Activated T-helper 2 cell treated with anti-CD3 and anti-CD28 coated beads, Interferon-gamma antibody, Interleukin-2, Interleukin-4, amounts not matched to agents 10 μg/mL and 5 μg/mL and 100 μg/mL, durations not matched to agents 14 hours and 24 hours and 36 hours (primary cell): ENCODE measurements at regions not wholly inside any gene's neighbourhood (a gene's known extent, or its start where the extent isn't known, plus 50 kb on each side); places are given as distances from the start of the nearest gene placed in this dataset.

ENCODE experiments used
- DNase-seq: peaks from one replicate; pipeline ENCODE4 v3.0.0; 2021; ENCODE audit warnings: low spot score
- H3K27ac Mint-ChIP-seq: one replicate; pipeline ENCODE4 v1.8.0; 2021; ENCODE audit warnings: mixed read lengths
- H3K27me3 Mint-ChIP-seq: one replicate; pipeline ENCODE4 v1.8.0; 2021; ENCODE audit warnings: low read depth, mixed read lengths
- H3K36me3 Mint-ChIP-seq: one replicate; pipeline ENCODE4 v1.8.0; 2021; ENCODE audit warnings: low read depth, mixed read lengths
- H3K4me1 Mint-ChIP-seq: one replicate; pipeline ENCODE4 v1.8.0; 2021; ENCODE audit warnings: low read depth, mixed read lengths
- H3K4me3 Mint-ChIP-seq: one replicate; pipeline ENCODE4 v1.8.0; 2021; ENCODE audit warnings: low read depth, mild to moderate bottlenecking, moderate library complexity, mixed read lengths
- H3K9me3 Mint-ChIP-seq: one replicate; pipeline ENCODE4 v1.8.0; 2021; ENCODE audit warnings: mixed read lengths
- intact Hi-C: fragments of 100-400 bp; cut with micrococcal nuclease; formaldehyde crosslinking; loops from one replicate; pipeline ENCODE4 v1.15.1; 2023

GRCh38 chrX:940691-941090, 271.8 kb downstream of the CRLF2 start:
- DNase-seq: no peak
- H3K4me3 Mint-ChIP-seq: no peak overlapping the region
- no peaks in the 10 kb centered on the region for H3K36me3 Mint-ChIP-seq
- no peaks in the 10 kb centered on the region for H3K4me1 Mint-ChIP-seq
- intact Hi-C loops: no loop called here
- H3K27me3 Mint-ChIP-seq: no peaks in the 10 kb centered on the region
- H3K27ac Mint-ChIP-seq: no peak overlapping the region
- H3K9me3 Mint-ChIP-seq: no peaks in the 10 kb centered on the region

- no peaks in the 10 kb centered on the region for H3K9me3 Mint-ChIP-seq
- H3K36me3 Mint-ChIP-seq: no peaks in the 10 kb centered on the region
- no peak overlapping the region for H3K4me3 Mint-ChIP-seq
- no peak for DNase-seq
- intact Hi-C loops: loop anchor here (10.0 kb wide), 1 partner anchor 138 kb away; no protein-coding TSS in a partner anchor
- H3K27me3 Mint-ChIP-seq: no peaks in the 10 kb centered on the region
- H3K4me1 Mint-ChIP-seq: no peaks in the 10 kb centered on the region
- no peak overlapping the region for H3K27ac Mint-ChIP-seq
Observed at GRCh38 chrX:936979-937769, 275.3 kb downstream of the CRLF2 start.

DNA sequence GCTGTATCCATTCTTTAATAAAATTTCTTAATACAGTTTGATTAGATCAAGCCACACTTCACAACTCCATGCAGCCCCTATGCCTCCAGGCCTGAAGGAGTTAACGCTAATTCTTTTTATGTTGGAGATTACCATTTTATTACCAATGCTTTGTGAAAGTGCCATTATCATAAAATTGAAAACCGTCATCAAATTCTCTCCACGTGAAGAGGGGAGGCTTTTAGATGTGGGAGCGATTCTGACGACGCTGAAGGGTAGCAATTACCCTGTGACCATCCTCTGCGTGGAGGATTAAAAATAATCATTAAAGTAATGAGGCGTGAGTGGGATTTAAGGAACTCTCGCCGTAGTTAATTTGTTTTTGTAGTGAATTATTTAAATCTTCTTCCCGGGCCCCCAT, 278.8 kb downstream of the CRLF2 start:
- no peak for DNase-seq
- peaks cover 10% of the 10 kb centered on the region for H3K9me3 Mint-ChIP-seq
- intact Hi-C loops: loop anchor here (10.0 kb wide), 1 partner anchor 141 kb away; no protein-coding TSS in a partner anchor
- H3K4me1 Mint-ChIP-seq: no peaks in the 10 kb centered on the region
- H3K27ac Mint-ChIP-seq: no peak overlapping the region
- H3K27me3 Mint-ChIP-seq: no peaks in the 10 kb centered on the region
- H3K36me3 Mint-ChIP-seq: no peaks in the 10 kb centered on the region
- H3K4me3 Mint-ChIP-seq: no peak overlapping the region

DNA sequence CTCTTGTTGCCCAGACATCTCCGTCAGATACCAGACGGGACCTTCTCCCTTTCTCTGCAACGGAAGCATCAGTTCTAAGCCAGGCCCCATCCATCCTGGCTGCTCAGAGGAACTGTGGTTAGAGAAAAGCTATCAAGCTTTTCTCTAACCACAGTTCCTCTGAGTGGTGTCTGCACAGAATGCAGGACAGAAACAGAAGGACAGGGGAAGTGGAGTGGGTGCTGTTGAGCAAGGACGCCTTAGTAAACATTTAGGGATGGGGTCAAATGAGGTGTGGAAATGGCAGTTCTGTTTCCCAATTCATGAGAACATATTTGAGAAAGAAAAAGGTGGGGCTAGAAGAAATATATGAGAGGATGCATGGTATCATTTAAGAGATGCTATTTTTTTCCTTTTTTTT, 283.8 kb downstream of the CRLF2 start:
- Mint-ChIP-seq H3K27ac (no peak overlapping the region), H3K27me3 (no peaks in the 10 kb centered on the region), H3K4me1 (no peaks in the 10 kb centered on the region), H3K36me3 (no peaks in the 10 kb centered on the region), H3K4me3 (no peak overlapping the region), H3K9me3 (peaks cover 10% of the 10 kb centered on the region)
- intact Hi-C loops: no loop called here
- no peak for DNase-seq

- no peak for DNase-seq
- H3K27me3 Mint-ChIP-seq: no peaks in the 10 kb centered on the region
- no peaks in the 10 kb centered on the region for H3K36me3 Mint-ChIP-seq
- peaks cover 10% of the 10 kb centered on the region for H3K9me3 Mint-ChIP-seq
- H3K27ac Mint-ChIP-seq: no peak overlapping the region
- H3K4me1 Mint-ChIP-seq: no peaks in the 10 kb centered on the region
- intact Hi-C loops: no loop called here
- no peak overlapping the region for H3K4me3 Mint-ChIP-seq
Observed at GRCh38 chrX:926991-927390, 285.5 kb downstream of the CRLF2 start.

DNA sequence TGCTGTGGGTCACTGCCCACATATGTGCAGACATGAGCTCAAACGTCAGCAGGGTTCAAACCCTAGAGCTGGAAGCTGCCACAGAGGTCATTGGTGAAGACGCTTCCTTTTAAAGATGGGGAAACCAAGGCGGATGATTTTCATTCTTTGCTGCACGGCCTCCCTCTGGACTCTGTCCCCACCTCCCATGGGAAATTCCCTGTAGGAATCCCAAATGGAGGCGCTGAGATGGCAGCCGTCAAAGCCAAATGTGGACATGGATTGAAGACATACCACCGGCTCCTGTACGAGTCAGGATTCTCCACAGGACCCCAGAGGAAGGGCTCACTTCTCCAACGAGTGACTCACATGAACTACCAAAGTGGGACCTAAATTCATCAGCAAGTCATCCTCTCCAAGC, 286.4 kb downstream of the CRLF2 start:
- H3K4me1 Mint-ChIP-seq: no peaks in the 10 kb centered on the region
- DNase-seq: peak; percentile 4
- H3K27me3 Mint-ChIP-seq: no peaks in the 10 kb centered on the region
- H3K4me3 Mint-ChIP-seq: no peak overlapping the region
- H3K36me3 Mint-ChIP-seq: no peaks in the 10 kb centered on the region
- intact Hi-C loops: no loop called here
- H3K27ac Mint-ChIP-seq: no peak overlapping the region
- peaks cover 8% of the 10 kb centered on the region for H3K9me3 Mint-ChIP-seq

DNA sequence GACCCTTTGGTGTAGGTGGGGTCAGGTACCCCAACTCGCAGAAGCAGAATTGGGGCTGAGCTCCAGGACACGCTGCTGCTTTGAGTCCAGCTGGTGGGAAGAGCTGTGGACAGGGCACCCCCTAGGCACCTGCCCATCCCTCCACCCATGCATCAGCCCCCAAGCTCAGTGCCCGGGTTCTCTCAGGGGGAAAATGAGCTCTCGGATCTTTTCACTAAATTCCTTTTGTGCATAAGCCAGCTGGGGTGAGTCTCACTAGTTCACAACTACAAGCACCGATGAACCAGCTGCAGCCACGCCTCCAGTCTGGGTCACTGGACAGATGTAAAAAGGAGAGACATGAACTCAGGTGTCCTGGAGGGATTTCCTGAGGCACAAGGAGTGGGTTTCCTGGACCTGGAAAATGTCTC, 286.8 kb downstream of the CRLF2 start:
- peak; percentile 5 for DNase-seq
- Mint-ChIP-seq H3K36me3 (no peaks in the 10 kb centered on the region), H3K27me3 (no peaks in the 10 kb centered on the region), H3K27ac (no peak overlapping the region), H3K4me1 (no peaks in the 10 kb centered on the region), H3K9me3 (peaks cover 6% of the 10 kb centered on the region), H3K4me3 (no peak overlapping the region)
- intact Hi-C loops: no loop called here

DNA sequence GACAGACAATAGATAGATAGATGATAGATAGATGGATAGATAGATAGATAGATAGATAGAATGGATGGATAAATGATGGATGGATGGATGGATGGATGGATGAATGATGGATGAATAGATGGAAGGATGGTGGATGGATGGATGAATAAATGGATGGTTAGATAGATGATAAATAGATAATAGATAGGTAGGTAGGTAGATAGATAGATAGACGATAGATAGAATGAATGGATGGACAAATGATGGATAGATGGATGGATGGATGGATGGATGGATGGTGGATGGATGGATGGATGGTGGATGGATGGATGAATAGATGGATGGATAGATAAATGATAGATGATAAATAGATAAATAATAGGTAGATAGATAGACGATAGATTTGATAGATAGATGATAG, 287.4 kb downstream of the CRLF2 start:
- Mint-ChIP-seq H3K9me3 (peaks cover 6% of the 10 kb centered on the region), H3K36me3 (no peaks in the 10 kb centered on the region), H3K4me3 (no peak overlapping the region), H3K27me3 (no peaks in the 10 kb centered on the region), H3K4me1 (no peaks in the 10 kb centered on the region), H3K27ac (no peak overlapping the region)
- DNase-seq: no peak
- intact Hi-C loops: no loop called here

DNA sequence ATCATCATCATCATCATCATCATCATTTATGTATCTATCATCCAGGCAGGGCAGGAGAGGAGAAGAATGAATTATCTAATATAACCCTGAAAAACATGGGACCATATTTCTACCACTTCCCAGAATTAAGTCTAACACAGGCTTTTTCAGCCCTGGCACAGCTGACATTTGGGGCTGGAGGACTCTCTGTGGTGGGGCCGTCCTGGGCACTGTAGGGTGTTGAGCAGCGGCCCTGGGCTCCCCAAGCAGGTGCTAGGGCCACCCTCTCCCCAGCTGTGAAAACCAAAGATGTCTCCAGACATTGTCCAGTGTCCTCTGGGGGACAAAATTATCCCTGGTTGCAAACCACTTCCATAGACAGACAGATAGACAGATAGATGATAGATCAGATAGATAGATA, 288.4 kb downstream of the CRLF2 start:
- no peak overlapping the region for H3K4me3 Mint-ChIP-seq
- H3K27me3 Mint-ChIP-seq: no peaks in the 10 kb centered on the region
- H3K9me3 Mint-ChIP-seq: no peaks in the 10 kb centered on the region
- H3K4me1 Mint-ChIP-seq: no peaks in the 10 kb centered on the region
- intact Hi-C loops: no loop called here
- no peak for DNase-seq
- no peaks in the 10 kb centered on the region for H3K36me3 Mint-ChIP-seq
- no peak overlapping the region for H3K27ac Mint-ChIP-seq

DNA sequence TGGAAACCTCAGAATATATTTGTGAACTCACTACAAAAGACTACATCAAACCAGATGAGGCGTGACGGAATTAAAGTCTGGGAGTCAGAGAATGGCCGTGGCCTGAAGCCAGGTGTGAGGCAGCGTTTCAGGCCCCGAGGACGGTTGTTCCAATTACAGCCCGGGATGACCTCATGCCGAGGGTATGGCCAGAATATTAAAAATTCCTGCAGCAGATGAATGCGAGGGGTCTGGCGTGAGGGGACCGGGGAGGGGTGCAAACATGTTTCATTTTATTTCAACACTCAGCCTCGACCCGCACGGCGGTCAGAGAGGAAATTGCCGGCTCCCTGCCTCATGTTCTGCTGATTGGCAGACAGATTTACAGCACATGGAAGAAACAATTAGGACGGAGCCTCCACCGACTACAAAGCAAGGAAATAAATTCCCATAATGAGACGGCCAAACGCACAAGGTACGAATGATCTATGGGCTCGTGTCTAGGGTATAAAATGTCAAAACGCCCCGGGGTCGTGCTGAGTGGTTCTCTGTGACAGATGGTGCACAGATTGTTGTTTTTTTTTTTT, 289.7 kb downstream of the SHOX start:
- DNase-seq: peak; percentile 3
- intact Hi-C loops: no loop called here
- no peaks in the 10 kb centered on the region for H3K4me1 Mint-ChIP-seq

DNA sequence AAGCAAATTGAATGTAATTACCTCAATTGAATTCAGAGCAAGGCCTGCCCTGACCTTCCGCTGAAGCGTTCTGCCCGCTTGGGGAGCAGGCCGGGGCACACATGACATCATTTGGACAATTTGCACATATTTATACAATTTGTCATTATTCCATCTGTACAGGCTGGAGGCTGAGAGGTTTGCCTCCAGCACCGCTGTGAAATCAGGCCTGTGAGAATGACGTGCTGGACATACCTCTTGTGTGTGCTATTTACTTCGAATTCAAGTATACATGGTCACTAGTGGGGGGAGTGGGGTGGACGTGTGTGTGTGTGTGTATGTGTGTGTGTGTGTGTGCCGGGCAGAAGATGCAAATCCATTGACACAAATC, 285.6 kb downstream of the SHOX start:
- Mint-ChIP-seq H3K9me3 (peaks cover 23% of the 10 kb centered on the region), H3K27me3 (no peaks in the 10 kb centered on the region), H3K36me3 (no peaks in the 10 kb centered on the region), H3K27ac (no peak overlapping the region), H3K4me1 (no peaks in the 10 kb centered on the region), H3K4me3 (no peak overlapping the region)
- intact Hi-C loops: no loop called here
- DNase-seq: no peak

More for the DNA sequence above, 289.7 kb downstream of the SHOX start:
- no peak overlapping the region for H3K4me3 Mint-ChIP-seq
- no peaks in the 10 kb centered on the region for H3K36me3 Mint-ChIP-seq
- no peaks in the 10 kb centered on the region for H3K27me3 Mint-ChIP-seq
- H3K9me3 Mint-ChIP-seq: no peaks in the 10 kb centered on the region
- no peak overlapping the region for H3K27ac Mint-ChIP-seq

DNA sequence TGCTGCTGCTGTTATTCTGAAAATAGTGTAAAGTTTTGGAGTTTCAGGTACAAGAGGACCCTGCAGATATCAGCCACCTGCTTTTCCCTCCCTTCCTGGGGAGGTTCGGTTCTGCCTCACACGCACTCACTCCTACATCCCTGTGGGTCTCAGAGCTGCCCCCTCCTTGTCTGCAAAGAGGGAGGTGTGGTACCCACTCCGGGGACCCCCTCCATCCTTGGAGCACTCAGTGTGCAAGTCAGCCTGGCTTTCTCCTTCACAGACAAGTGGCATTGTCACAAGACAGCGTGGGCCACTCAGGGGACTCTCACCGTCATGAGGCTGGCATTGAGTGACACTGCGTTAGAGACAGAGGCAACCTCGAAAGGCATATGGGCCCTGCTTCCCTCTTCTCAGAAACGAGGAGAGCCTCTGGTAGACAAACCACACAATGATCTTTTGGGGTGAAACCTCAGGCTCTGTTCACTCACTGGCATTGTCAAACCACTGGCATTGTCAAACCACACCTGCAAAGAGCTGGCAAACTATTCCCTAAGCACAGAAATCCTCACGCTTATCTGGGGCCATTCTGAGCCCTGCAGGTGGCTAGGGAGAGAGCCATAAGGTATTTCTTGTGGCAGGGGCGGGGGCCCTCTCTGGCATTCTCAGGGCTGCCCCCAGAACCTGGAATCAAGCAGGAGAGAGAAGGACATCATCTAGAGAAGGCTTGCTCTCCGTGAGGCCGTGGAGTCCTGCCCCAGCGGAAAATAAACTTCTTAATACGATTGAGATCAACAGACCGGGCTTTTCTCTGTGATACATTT, 285.0 kb downstream of the SHOX start:
- Mint-ChIP-seq H3K4me3 (no peak overlapping the region), H3K9me3 (peaks cover 23% of the 10 kb centered on the region), H3K4me1 (no peaks in the 10 kb centered on the region), H3K36me3 (no peaks in the 10 kb centered on the region), H3K27me3 (no peaks in the 10 kb centered on the region), H3K27ac (no peak overlapping the region)
- intact Hi-C loops: no loop called here
- DNase-seq: peak; percentile 13

GRCh38 chrX:914206-914605, 283.6 kb downstream of the SHOX start:
- Mint-ChIP-seq H3K27ac (no peak overlapping the region), H3K4me1 (no peaks in the 10 kb centered on the region), H3K9me3 (peaks cover 29% of the 10 kb centered on the region), H3K36me3 (no peaks in the 10 kb centered on the region), H3K4me3 (no peak overlapping the region), H3K27me3 (no peaks in the 10 kb centered on the region)
- no peak for DNase-seq
- intact Hi-C loops: loop anchor here (5.0 kb wide), 3 partner anchors 98 to 342 kb away; no protein-coding TSS in a partner anchor
